ENCODE measurements at regions not wholly inside any gene's neighbourhood (a gene's known extent, or its start where the extent isn't known, plus 50 kb on each side); places are given as distances from the start of the nearest gene placed in this dataset.
"Not testable (repeated sequence)": the region's sequence is repeated elsewhere in the genome, so short reads cannot be mapped to it uniquely, and the experiment has no call there.

DNA sequence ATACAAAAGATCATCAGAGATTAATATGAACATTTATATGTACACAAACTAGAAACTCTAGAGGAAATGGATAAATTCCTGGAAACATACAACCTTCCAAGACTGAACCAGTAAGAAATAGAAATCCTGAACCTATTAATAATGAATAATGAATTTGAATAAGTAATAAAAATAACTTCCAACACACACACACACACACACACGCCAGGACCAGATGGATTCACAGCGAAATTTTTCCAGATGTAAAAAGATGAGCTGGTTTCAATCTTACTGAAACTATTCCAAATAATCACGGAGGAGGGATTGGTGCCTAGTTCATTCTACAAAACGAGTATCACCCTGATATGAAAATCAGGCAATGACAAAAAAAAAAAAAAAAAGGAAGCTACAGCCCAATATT lies 1095.0 kb downstream of the FAT4 start:
- Mint-ChIP-seq H3K36me3 (ENCODE audit: insufficient read depth in 2 of 2) (no peaks in the 10 kb centered on the region), H3K27me3 (ENCODE audit: low read depth) (no peaks in the 10 kb centered on the region), H3K4me3 (no peak overlapping the region), H3K4me1 (ENCODE audit: low read depth) (no peaks in the 10 kb centered on the region), H3K9me3 (peaks cover 4 to 8% of the 10 kb centered on the region in 2 donors), H3K27ac (no peak overlapping the region)
- ATAC-seq (replicated peaks in 1 of 2) (no peak), DNase-seq (no peak)

- ATAC-seq (replicated peaks in 1 of 2) (no peak), DNase-seq (no peak)
- H3K4me3 Mint-ChIP-seq: no peak overlapping the region
- no peaks in the 10 kb centered on the region for H3K27me3 Mint-ChIP-seq (ENCODE audit: low read depth)
- no peak overlapping the region for H3K27ac Mint-ChIP-seq
- H3K36me3 Mint-ChIP-seq (ENCODE audit: insufficient read depth in 2 of 2): peaks cover 0 to under 1% of the 10 kb centered on the region in 2 donors
- no peaks in the 10 kb centered on the region for H3K4me1 Mint-ChIP-seq (ENCODE audit: low read depth)
- peaks cover 2 to 8% of the 10 kb centered on the region in 2 donors for H3K9me3 Mint-ChIP-seq
Observed at GRCh38 chr4:126411047-126411446, 1096.3 kb downstream of the FAT4 start.

DNA sequence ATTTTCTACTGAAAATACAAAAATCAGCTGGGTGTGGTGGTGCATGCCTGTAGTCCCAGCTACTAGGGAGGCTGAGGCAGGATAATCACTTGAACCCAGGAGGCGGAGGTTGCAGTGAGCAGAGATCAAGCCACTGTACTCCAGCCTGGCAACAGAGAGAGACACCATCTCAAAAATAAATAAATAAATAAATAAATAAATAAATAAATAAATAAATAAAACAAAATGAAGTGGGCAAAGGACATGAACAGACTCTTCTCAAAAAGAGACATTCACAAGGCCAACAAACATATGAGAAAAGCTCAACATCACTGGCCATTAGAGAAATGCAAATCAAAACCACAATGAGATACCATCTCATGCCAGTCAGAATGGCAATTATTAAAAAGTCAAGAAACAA lies 1097.6 kb downstream of the FAT4 start:
- not testable (repeated sequence) for H3K4me3 Mint-ChIP-seq; H3K9me3 Mint-ChIP-seq; H3K36me3 Mint-ChIP-seq (ENCODE audit: insufficient read depth in 2 of 2); H3K4me1 Mint-ChIP-seq (ENCODE audit: low read depth); H3K27me3 Mint-ChIP-seq (ENCODE audit: low read depth); DNase-seq; ATAC-seq (replicated peaks in 1 of 2); H3K27ac Mint-ChIP-seq

GRCh38 chr4:126414741-126415140 lies 1100.0 kb downstream of the FAT4 start:
- no peak for ATAC-seq (replicated peaks in 1 of 2)

DNA sequence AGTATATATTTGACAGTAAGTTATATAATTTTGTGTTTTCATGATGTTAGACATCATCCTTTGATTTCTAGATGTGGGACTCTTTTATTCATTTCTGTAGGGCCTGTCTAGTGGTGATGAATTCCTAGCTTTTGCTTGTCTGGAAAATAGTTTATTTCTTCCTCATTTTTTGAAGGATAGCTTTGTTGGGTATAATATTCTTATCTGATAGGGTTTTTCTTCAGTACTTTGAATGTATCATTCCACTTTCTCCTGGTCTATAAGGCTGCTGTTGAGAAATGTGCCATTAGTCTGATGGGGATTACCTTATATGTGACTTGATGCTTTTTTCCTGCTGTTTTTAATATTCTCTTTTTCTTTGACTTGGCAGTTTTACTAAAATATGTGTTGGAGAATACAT lies 1104.5 kb downstream of the FAT4 start:
- ATAC-seq (replicated peaks in 1 of 2): no peak

More at GRCh38 chr4:126414741-126415140, 1100.0 kb downstream of the FAT4 start:
- no peaks in the 10 kb centered on the region for H3K4me1 Mint-ChIP-seq (ENCODE audit: low read depth)
- peaks cover 0 to 6% of the 10 kb centered on the region in 2 donors for H3K9me3 Mint-ChIP-seq
- no peak overlapping the region for H3K27ac Mint-ChIP-seq
- DNase-seq: no peak
- no peaks in the 10 kb centered on the region for H3K27me3 Mint-ChIP-seq (ENCODE audit: low read depth)
- H3K36me3 Mint-ChIP-seq (ENCODE audit: insufficient read depth in 2 of 2): peaks cover 0 to 1% of the 10 kb centered on the region in 2 donors
- H3K4me3 Mint-ChIP-seq: no peak overlapping the region

GRCh38 chr4:126427853-126428252 lies 1113.1 kb downstream of the FAT4 start:
- H3K27me3 Mint-ChIP-seq (ENCODE audit: low read depth): no peaks in the 10 kb centered on the region
- no peak for ATAC-seq (replicated peaks in 1 of 2)
- no peaks in the 10 kb centered on the region for H3K4me1 Mint-ChIP-seq (ENCODE audit: low read depth)
- H3K4me3 Mint-ChIP-seq: no peak overlapping the region
- DNase-seq: no peak
- H3K36me3 Mint-ChIP-seq (ENCODE audit: insufficient read depth in 2 of 2): peaks cover 0 to 2% of the 10 kb centered on the region in 2 donors
- H3K27ac Mint-ChIP-seq: no peak overlapping the region
- H3K9me3 Mint-ChIP-seq: peaks cover 5 to 11% of the 10 kb centered on the region in 2 donors

More for the DNA sequence above, 1104.5 kb downstream of the FAT4 start:
- Mint-ChIP-seq H3K36me3 (ENCODE audit: insufficient read depth in 2 of 2) (peaks cover 0 to 5% of the 10 kb centered on the region in 2 donors), H3K27me3 (ENCODE audit: low read depth) (no peaks in the 10 kb centered on the region), H3K9me3 (peaks cover 4 to 10% of the 10 kb centered on the region in 2 donors), H3K27ac (no peak overlapping the region), H3K4me3 (no peak overlapping the region), H3K4me1 (ENCODE audit: low read depth) (no peaks in the 10 kb centered on the region)
- no peak for DNase-seq

GRCh38 chr4:126431049-126431448 lies 1116.3 kb downstream of the FAT4 start:
- ATAC-seq (replicated peaks in 1 of 2) (no peak), DNase-seq (no peak)
- H3K4me3 Mint-ChIP-seq: no peak overlapping the region
- H3K27me3 Mint-ChIP-seq (ENCODE audit: low read depth): no peaks in the 10 kb centered on the region
- peaks cover 4 to 11% of the 10 kb centered on the region in 2 donors for H3K9me3 Mint-ChIP-seq
- no peaks in the 10 kb centered on the region for H3K4me1 Mint-ChIP-seq (ENCODE audit: low read depth)
- H3K27ac Mint-ChIP-seq: no peak overlapping the region
- H3K36me3 Mint-ChIP-seq (ENCODE audit: insufficient read depth in 2 of 2): peaks cover 0 to 2% of the 10 kb centered on the region in 2 donors

- Mint-ChIP-seq H3K36me3 (ENCODE audit: insufficient read depth in 2 of 2) (peaks cover 0 to under 1% of the 10 kb centered on the region in 2 donors), H3K27ac (no peak overlapping the region), H3K4me3 (no peak overlapping the region)
Observed at GRCh38 chr4:126435491-126435890, 1120.7 kb downstream of the FAT4 start.

DNA sequence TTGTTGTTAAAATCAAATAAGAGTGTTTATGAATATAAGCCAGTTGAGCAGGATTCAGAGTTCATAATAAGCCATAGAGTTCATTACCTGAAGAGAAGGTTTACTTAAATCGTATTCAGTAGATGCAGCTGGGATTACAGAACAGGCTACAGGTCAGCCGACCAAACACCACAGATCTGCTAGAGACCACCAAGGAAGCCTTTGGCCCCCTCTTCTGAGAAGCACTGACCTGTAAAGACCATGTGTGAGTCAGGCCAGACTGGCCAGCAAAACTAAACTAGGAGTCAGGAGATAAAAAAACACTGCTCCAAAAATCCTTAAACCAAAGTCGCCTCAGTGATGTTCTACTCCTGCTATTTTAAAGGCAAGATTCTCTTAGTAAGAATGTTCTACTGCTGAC lies 1125.5 kb downstream of the FAT4 start:
- ATAC-seq (replicated peaks in 1 of 2): no peak
- H3K27me3 Mint-ChIP-seq (ENCODE audit: low read depth): no peaks in the 10 kb centered on the region

More at GRCh38 chr4:126435491-126435890, 1120.7 kb downstream of the FAT4 start:
- Mint-ChIP-seq H3K27me3 (ENCODE audit: low read depth) (no peaks in the 10 kb centered on the region), H3K4me1 (ENCODE audit: low read depth) (no peaks in the 10 kb centered on the region), H3K9me3 (peaks cover 2 to 16% of the 10 kb centered on the region in 2 donors)
- ATAC-seq (replicated peaks in 1 of 2) (no peak), DNase-seq (no peak)

GRCh38 chr4:126441173-126442035 lies 1126.6 kb downstream of the FAT4 start:
- Mint-ChIP-seq H3K4me3 (no peak overlapping the region), H3K36me3 (ENCODE audit: insufficient read depth in 2 of 2) (no peaks in the 10 kb centered on the region), H3K27ac (no peak overlapping the region), H3K4me1 (ENCODE audit: low read depth) (no peaks in the 10 kb centered on the region), H3K27me3 (ENCODE audit: low read depth) (no peaks in the 10 kb centered on the region), H3K9me3 (peaks cover 7 to 12% of the 10 kb centered on the region in 2 donors)
- ATAC-seq (replicated peaks in 1 of 2): no peak
- DNase-seq: no peak

More for the DNA sequence above, 1125.5 kb downstream of the FAT4 start:
- Mint-ChIP-seq H3K4me3 (no peak overlapping the region), H3K36me3 (ENCODE audit: insufficient read depth in 2 of 2) (no peaks in the 10 kb centered on the region), H3K9me3 (peaks cover 8 to 12% of the 10 kb centered on the region in 2 donors), H3K27ac (no peak overlapping the region), H3K4me1 (ENCODE audit: low read depth) (no peaks in the 10 kb centered on the region)
- DNase-seq: no peak

DNA sequence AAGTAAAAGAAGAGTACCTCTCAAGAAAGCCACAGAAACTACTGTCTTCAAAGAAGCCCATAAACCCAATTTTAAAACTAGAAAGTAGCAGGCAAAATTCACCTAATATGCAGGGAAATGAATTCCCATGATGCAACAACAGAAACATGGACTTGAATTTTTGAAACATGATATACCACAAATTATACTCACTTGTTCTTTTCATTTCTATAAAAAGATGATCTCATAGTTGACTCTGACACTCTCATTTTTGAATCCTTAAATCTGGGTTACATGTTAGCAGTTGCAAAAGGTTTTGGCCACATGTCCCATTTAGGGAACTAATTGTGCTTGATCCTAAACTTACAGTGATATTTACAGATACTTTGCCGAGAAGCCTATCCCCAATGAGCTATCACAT lies 1130.8 kb downstream of the FAT4 start:
- no peaks in the 10 kb centered on the region for H3K4me1 Mint-ChIP-seq (ENCODE audit: low read depth)
- no peak for DNase-seq
- H3K36me3 Mint-ChIP-seq (ENCODE audit: insufficient read depth in 2 of 2): no peaks in the 10 kb centered on the region
- H3K9me3 Mint-ChIP-seq: peaks cover 4 to 7% of the 10 kb centered on the region in 2 donors
- H3K27ac Mint-ChIP-seq: no peak overlapping the region
- H3K4me3 Mint-ChIP-seq: no peak overlapping the region
- H3K27me3 Mint-ChIP-seq (ENCODE audit: low read depth): no peaks in the 10 kb centered on the region
- ATAC-seq (replicated peaks in 1 of 2): no peak

DNA sequence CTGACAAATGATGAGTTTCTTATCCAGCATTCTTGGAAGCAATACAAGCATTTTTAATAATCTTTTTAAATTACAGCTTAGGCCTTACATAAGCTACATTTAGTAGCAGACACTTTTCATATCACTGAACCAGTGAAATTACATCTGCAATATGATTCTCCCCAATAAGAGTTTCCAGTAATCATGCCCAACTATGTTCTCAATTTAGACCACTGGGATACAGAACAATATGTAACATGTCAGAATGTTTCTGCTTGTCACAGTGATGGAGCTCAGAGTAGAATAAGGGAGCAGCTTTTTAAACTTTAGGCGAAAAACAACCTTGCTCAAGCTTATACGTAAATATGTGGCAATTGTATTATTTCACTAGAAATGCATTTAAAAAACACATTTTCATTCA lies 1132.2 kb downstream of the FAT4 start:
- no peaks in the 10 kb centered on the region for H3K36me3 Mint-ChIP-seq (ENCODE audit: insufficient read depth in 2 of 2)
- H3K27ac Mint-ChIP-seq: no peak overlapping the region
- no peaks in the 10 kb centered on the region for H3K27me3 Mint-ChIP-seq (ENCODE audit: low read depth)
- H3K4me1 Mint-ChIP-seq (ENCODE audit: low read depth): no peaks in the 10 kb centered on the region
- no peak overlapping the region for H3K4me3 Mint-ChIP-seq
- no peak for ATAC-seq (replicated peaks in 1 of 2)
- no peak for DNase-seq
- H3K9me3 Mint-ChIP-seq: peaks cover 7 to 8% of the 10 kb centered on the region in 2 donors

DNA sequence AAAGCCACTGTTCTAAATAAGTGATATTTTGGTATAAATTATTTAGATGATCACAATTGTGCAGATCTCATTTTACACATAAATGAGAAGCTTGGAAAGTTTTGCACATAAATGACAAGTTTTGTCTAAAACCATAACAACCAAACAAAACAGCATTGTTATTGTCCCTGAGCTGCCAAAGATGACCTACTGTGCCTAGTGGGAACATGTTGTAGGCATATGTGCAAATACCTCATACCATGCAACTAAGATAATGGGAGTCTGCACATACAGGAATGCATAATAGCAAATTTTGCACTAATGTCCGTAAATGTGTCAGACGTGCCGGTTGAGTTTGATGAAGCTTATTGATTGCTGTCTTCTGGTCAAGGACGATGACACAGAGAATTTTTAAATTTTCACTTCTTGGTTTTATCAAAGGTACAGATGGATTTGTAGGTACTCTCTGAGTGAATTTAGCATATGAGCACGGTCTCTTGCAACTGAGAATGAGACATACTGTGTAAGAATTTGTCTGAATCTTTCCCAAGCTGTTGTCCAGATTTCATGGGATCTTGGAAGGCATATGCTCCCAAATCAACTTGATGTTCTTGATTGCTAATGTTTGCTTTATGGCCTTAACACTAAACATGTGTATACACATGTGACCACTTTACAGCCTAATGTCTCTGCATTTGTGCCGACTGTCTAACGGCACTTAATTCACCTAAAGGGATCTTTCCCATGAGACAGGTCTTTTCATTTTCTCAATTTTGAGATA lies 1133.5 kb downstream of the FAT4 start:
- peaks cover 4 to 11% of the 10 kb centered on the region in 2 donors for H3K9me3 Mint-ChIP-seq
- no peak overlapping the region for H3K27ac Mint-ChIP-seq
- DNase-seq (no peak), ATAC-seq (replicated peaks in 1 of 2) (no peak)
- no peaks in the 10 kb centered on the region for H3K27me3 Mint-ChIP-seq (ENCODE audit: low read depth)
- H3K4me1 Mint-ChIP-seq (ENCODE audit: low read depth): no peaks in the 10 kb centered on the region
- no peaks in the 10 kb centered on the region for H3K36me3 Mint-ChIP-seq (ENCODE audit: insufficient read depth in 2 of 2)
- no peak overlapping the region for H3K4me3 Mint-ChIP-seq

All from activated T-cell treated with anti-CD3 and anti-CD28 coated beads, Interleukin-2, amount 50 U/mL, for 72 hours (primary cell).